ENCODE measurements at regions not wholly inside any gene's neighbourhood (a gene's known extent, or its start where the extent isn't known, plus 50 kb on each side); places are given as distances from the start of the nearest gene placed in this dataset.

- TF ChIP-seq CTCF (IDR thresholded peaks at IDR 0.05; ENCODE audit: borderline replicate concordance, extremely low read depth, low read length, poor library complexity, severe bottlenecking) (no peak), EZH2 (IDR thresholded peaks at IDR 0.05; ENCODE audit: borderline replicate concordance, low read depth, low read length, severe bottlenecking) (no peak)
Measured at GRCh38 chr2:101587251-101587650, 110.3 kb upstream of the MAP4K4 start.
